ENCODE measurements at regions not wholly inside any gene's neighbourhood (a gene's known extent, or its start where the extent isn't known, plus 50 kb on each side); places are given as distances from the start of the nearest gene placed in this dataset.

DNA sequence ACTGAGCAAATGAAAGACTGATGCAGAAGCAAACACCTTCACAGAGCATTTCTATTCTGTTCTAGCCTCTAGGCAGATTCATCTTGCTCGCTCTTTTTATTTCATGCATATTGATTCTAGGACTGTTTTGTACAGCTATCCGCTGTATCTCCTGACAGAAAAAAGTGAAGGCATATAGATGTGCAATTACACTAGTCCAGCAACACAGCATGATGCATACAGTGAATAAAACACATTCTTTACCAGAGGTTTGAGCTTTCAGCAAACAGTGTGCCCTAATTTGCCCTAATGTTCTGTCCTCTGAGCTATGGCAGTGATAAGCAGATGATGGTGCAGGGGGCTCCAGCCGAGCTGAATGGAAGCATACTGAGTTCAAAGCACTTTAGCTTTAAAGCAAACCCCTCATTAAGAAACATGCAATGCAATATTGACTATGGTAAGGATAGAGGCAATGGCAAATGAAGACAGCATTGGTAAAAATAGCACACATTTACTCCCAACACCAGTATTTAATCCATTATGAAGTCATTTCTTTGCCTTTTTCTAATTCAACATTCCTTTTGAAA is 141.2 kb upstream of the RGPD4 start:
- Histone ChIP-seq H3K4me1 (ENCODE audit: control insufficient read depth, insufficient read depth, low read length) (no peaks in the 10 kb centered on the region), H3K36me3 (ENCODE audit: control insufficient read depth, insufficient read depth, low read length) (no peaks in the 10 kb centered on the region), H3K27ac (ENCODE audit: low read length) (no peak overlapping the region), H3K4me3 (ENCODE audit: low read length) (no peak overlapping the region), H3K9me3 (ENCODE audit: control insufficient read depth, low read depth, low read length) (no peaks in the 10 kb centered on the region), H3K27me3 (ENCODE audit: control insufficient read depth, insufficient read depth, low read length) (no peaks in the 10 kb centered on the region)
- DNase-seq: no peak
- WGBS (ENCODE audit: insufficient coverage, low lambda C conversion rate): no CpG with 5 or more reads among the region's 3 CpGs

DNA sequence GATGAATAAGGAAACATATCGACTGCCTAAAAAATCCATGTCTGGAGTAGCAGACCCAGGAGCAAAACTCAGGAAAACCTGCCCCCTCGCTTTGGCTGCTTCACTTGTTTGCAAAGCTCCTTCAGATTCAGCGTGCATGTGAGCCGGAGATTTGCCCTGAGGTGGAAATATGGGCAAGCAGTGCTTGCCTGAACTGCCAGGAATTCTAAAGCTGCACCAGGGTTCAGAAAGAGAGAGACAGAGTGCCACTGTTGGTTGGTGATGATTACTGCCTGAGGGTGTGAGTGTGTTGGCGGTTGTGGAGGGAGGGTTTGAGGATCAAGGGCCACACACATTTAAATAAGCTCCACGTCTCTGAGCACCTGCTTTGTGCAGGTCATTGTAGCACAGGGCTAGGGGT is 139.6 kb upstream of the RGPD4 start:
- no peak for DNase-seq
- WGBS (ENCODE audit: insufficient coverage, low lambda C conversion rate): no CpG with 5 or more reads among the region's 6 CpGs
- Histone ChIP-seq H3K4me3 (ENCODE audit: low read length) (no peak overlapping the region), H3K4me1 (ENCODE audit: control insufficient read depth, insufficient read depth, low read length) (no peaks in the 10 kb centered on the region), H3K27ac (ENCODE audit: low read length) (no peak overlapping the region), H3K36me3 (ENCODE audit: control insufficient read depth, insufficient read depth, low read length) (no peaks in the 10 kb centered on the region), H3K9me3 (ENCODE audit: control insufficient read depth, low read depth, low read length) (no peaks in the 10 kb centered on the region), H3K27me3 (ENCODE audit: control insufficient read depth, insufficient read depth, low read length) (no peaks in the 10 kb centered on the region)

DNA sequence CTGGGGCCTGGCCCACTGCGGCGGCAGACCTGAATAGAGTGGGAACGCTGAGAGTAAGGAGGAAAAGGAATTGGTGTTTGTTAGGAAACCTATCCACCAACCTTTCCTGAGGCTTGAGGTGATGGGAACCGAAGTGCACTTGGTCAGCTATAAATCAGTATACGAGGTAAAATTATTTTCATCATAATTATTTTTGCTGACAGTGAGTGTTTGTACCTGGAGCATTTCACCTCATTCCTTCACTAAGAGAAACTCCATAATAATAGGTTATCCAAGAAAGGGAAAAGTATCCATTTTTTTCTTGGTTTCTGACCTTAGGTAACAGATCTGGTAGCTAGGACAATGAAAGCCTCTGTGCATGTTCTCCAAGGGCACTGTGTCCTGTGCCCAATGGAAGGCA is 138.6 kb upstream of the RGPD4 start:
- Histone ChIP-seq H3K27ac (ENCODE audit: low read length) (no peak overlapping the region), H3K27me3 (ENCODE audit: control insufficient read depth, insufficient read depth, low read length) (no peaks in the 10 kb centered on the region), H3K4me3 (ENCODE audit: low read length) (no peak overlapping the region), H3K4me1 (ENCODE audit: control insufficient read depth, insufficient read depth, low read length) (no peaks in the 10 kb centered on the region), H3K36me3 (ENCODE audit: control insufficient read depth, insufficient read depth, low read length) (no peaks in the 10 kb centered on the region), H3K9me3 (ENCODE audit: control insufficient read depth, low read depth, low read length) (no peaks in the 10 kb centered on the region)
- DNase-seq: no peak
- no CpG with 5 or more reads among the region's 5 CpGs for WGBS (ENCODE audit: insufficient coverage, low lambda C conversion rate)

DNA sequence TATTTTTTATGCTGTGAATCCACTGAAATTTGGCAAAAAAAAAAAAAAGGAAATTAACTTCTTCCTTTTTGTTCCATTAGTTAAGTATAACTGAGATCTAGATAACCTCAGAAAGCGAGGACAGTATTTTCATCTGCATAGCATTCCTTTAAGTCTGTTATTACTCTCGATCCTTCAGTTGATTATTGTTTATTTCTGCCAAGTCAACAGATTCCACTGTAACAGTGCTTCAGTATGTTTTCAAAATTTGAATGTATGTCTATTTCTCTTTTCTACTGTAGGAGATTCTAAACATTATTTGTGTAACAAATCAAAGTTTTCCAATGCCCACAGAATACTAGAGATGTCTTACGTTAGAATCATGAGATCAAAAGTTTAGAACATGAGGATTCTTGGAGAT is 133.1 kb upstream of the RGPD4 start:
- no peaks in the 10 kb centered on the region for H3K4me1 ChIP-seq (ENCODE audit: control insufficient read depth, insufficient read depth, low read length)
- no peak for DNase-seq
- no peak overlapping the region for H3K4me3 ChIP-seq (ENCODE audit: low read length)
- H3K27me3 ChIP-seq (ENCODE audit: control insufficient read depth, insufficient read depth, low read length): no peaks in the 10 kb centered on the region
- 75% methylated on average over 2 of the region's 3 CpGs for WGBS (ENCODE audit: insufficient coverage, low lambda C conversion rate)
- H3K9me3 ChIP-seq (ENCODE audit: control insufficient read depth, low read depth, low read length): no peaks in the 10 kb centered on the region
- no peaks in the 10 kb centered on the region for H3K36me3 ChIP-seq (ENCODE audit: control insufficient read depth, insufficient read depth, low read length)
- H3K27ac ChIP-seq (ENCODE audit: low read length): no peak overlapping the region

DNA sequence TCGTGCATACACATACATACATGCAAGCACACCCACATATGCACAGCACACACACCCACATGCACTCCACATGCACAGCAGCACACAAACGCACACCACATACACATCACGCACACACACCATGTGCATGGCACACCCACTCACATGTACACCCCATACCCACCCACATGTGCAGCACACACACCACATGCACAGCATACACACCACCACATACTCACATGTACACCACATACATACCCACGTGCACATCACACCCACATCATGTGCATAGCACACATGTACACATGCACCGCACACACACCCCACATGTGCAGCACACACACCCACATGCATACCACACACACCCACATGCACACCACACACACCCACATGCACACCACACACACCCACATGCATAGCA is 132.0 kb upstream of the RGPD4 start:
- Histone ChIP-seq H3K4me3 (ENCODE audit: low read length) (no peak overlapping the region), H3K27me3 (ENCODE audit: control insufficient read depth, insufficient read depth, low read length) (no peaks in the 10 kb centered on the region), H3K4me1 (ENCODE audit: control insufficient read depth, insufficient read depth, low read length) (no peaks in the 10 kb centered on the region), H3K9me3 (ENCODE audit: control insufficient read depth, low read depth, low read length) (no peaks in the 10 kb centered on the region), H3K36me3 (ENCODE audit: control insufficient read depth, insufficient read depth, low read length) (no peaks in the 10 kb centered on the region), H3K27ac (ENCODE audit: low read length) (no peak overlapping the region)
- no CpG with 5 or more reads among the region's 5 CpGs for WGBS (ENCODE audit: insufficient coverage, low lambda C conversion rate)
- no peak for DNase-seq

DNA sequence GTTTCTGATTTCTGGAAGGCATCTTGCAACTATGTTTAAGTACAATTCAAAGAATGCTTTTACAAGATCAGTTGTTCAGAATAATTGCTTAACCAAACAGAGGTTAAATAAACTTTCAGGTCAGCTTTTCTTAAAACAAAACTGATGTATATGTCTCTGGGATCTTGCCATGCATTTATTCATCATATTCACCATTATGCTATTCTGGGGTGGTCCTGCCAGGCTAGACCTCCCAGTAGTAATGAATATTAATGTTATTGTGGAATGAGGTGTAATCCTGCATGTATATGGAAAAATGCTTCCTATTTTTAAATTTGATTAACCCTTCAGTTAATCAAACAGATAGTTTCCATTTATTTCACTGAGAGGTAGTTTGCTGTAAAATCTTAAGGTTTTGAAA is 129.3 kb upstream of the RGPD4 start:
- H3K27me3 ChIP-seq (ENCODE audit: control insufficient read depth, insufficient read depth, low read length): no peaks in the 10 kb centered on the region
- no peaks in the 10 kb centered on the region for H3K9me3 ChIP-seq (ENCODE audit: control insufficient read depth, low read depth, low read length)
- H3K4me1 ChIP-seq (ENCODE audit: control insufficient read depth, insufficient read depth, low read length): no peaks in the 10 kb centered on the region
- no peak for DNase-seq
- H3K36me3 ChIP-seq (ENCODE audit: control insufficient read depth, insufficient read depth, low read length): no peaks in the 10 kb centered on the region
- no peak overlapping the region for H3K4me3 ChIP-seq (ENCODE audit: low read length)
- H3K27ac ChIP-seq (ENCODE audit: low read length): no peak overlapping the region

DNA sequence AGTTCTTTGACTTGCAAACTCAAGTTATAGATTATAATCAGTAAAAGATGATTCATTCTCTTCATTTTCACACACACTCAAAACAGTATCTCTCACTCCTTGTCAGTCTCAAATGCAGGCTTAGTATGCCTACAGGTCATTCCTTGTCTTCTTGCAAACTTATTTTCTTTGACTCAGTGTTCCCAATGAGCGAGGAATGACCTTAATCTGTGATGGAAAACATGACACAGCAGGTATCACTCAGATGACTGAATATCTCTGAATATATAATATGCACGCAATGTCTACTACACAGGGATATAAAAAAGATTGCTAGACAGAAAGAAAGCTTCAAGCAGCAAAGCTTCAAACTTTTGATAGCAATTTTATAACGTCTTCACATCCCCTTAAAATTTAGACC is 127.8 kb upstream of the RGPD4 start:
- Histone ChIP-seq H3K36me3 (ENCODE audit: control insufficient read depth, insufficient read depth, low read length) (no peaks in the 10 kb centered on the region), H3K4me1 (ENCODE audit: control insufficient read depth, insufficient read depth, low read length) (no peaks in the 10 kb centered on the region), H3K9me3 (ENCODE audit: control insufficient read depth, low read depth, low read length) (no peaks in the 10 kb centered on the region), H3K27me3 (ENCODE audit: control insufficient read depth, insufficient read depth, low read length) (no peaks in the 10 kb centered on the region), H3K27ac (ENCODE audit: low read length) (no peak overlapping the region), H3K4me3 (ENCODE audit: low read length) (no peak overlapping the region)
- 30% methylated on average over 2 of the region's 3 CpGs for WGBS (ENCODE audit: insufficient coverage, low lambda C conversion rate)
- no peak for DNase-seq

DNA sequence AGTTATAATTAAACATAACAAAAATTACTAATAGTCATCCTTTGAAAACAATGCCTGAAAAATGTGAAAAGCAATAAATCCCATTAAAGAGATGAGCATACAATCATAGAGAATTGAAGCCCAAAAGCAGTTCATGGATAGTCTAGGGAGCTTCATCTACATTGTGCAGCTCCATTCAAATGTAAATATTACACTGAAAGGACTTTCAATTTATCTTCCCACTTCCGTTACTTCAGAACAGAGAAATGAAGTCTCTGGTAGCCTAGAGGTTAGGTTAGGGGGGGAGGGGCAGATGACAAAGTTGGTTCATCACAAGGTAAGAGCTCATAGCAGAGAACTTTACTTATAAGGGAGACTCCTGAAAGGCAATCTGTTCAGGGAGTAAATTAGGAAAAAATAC is 126.6 kb upstream of the RGPD4 start:
- H3K27ac ChIP-seq (ENCODE audit: low read length): no peak overlapping the region
- H3K4me1 ChIP-seq (ENCODE audit: control insufficient read depth, insufficient read depth, low read length): no peaks in the 10 kb centered on the region
- H3K4me3 ChIP-seq (ENCODE audit: low read length): no peak overlapping the region
- DNase-seq: no peak
- no peaks in the 10 kb centered on the region for H3K27me3 ChIP-seq (ENCODE audit: control insufficient read depth, insufficient read depth, low read length)
- no peaks in the 10 kb centered on the region for H3K9me3 ChIP-seq (ENCODE audit: control insufficient read depth, low read depth, low read length)
- WGBS (ENCODE audit: insufficient coverage, low lambda C conversion rate): 100% methylated on average over 1 of the region's 1 CpG
- no peaks in the 10 kb centered on the region for H3K36me3 ChIP-seq (ENCODE audit: control insufficient read depth, insufficient read depth, low read length)

DNA sequence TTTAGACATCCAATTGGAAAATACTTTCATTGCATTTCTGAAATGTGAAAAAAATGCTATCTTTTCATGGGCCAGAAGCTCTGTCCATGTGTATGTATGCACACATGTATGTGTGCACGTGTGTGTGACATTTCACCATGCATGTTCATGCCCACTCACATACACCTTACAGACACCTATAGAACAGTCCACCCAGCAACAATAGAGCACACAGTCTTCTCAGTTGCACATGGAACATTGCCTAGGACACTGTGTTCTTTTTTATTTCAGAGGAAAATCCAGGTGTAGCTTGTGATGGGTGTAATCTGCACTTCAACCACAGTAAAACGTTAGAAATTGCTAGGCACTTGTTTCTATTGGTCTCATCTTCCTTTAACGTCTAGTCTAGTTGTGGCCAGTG is 114.8 kb upstream of the RGPD4 start:
- Histone ChIP-seq H3K36me3 (ENCODE audit: control insufficient read depth, insufficient read depth, low read length) (no peaks in the 10 kb centered on the region), H3K27ac (ENCODE audit: low read length) (no peak overlapping the region), H3K4me3 (ENCODE audit: low read length) (no peak overlapping the region), H3K27me3 (ENCODE audit: control insufficient read depth, insufficient read depth, low read length) (no peaks in the 10 kb centered on the region), H3K4me1 (ENCODE audit: control insufficient read depth, insufficient read depth, low read length) (no peaks in the 10 kb centered on the region), H3K9me3 (ENCODE audit: control insufficient read depth, low read depth, low read length) (no peaks in the 10 kb centered on the region)
- WGBS (ENCODE audit: insufficient coverage, low lambda C conversion rate): no CpG with 5 or more reads among the region's 3 CpGs
- no peak for DNase-seq

DNA sequence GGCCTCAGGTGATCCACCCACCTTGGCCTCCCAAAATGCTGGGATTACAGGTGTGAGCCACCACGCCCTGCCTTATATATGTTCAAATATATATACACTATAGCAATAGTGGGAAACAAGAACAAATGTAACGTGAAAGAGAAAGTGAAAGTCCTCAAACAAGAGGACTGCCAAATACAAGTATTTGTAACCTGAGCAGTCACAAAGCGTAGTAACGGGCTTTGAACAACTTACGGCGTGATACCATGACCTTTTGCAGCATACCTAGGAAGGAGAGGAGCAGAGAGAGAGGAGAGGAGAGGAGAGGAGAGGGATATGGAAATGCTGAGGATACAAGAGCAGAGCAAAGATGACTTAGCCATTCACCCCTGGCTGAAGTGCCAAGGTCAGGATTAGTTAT is 113.8 kb upstream of the RGPD4 start:
- WGBS (ENCODE audit: insufficient coverage, low lambda C conversion rate): 66% methylated on average over 4 of the region's 6 CpGs
- no peak for DNase-seq

DNA sequence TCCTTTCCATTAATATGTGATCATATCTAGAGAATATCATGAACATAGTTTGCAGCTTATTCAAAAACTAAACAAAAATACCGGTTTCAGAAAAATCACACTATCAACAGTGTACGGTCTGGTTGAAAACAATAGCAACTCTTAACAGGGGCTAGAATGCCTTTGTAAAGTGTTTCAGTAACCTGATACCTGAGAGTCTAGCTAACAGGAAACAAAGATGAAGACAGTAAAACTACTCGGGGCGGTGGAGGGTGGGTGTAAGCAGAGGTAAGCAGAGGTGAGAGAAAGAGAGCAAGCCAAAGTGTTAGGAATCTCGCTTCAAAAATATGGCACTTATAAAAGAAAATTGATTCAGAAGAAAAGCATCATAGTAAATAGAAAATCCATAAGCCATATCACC is 109.0 kb upstream of the RGPD4 start:
- no peak overlapping the region for H3K27ac ChIP-seq (ENCODE audit: low read length)
- no peaks in the 10 kb centered on the region for H3K9me3 ChIP-seq (ENCODE audit: control insufficient read depth, low read depth, low read length)
- no peaks in the 10 kb centered on the region for H3K36me3 ChIP-seq (ENCODE audit: control insufficient read depth, insufficient read depth, low read length)
- no peaks in the 10 kb centered on the region for H3K4me1 ChIP-seq (ENCODE audit: control insufficient read depth, insufficient read depth, low read length)
- H3K27me3 ChIP-seq (ENCODE audit: control insufficient read depth, insufficient read depth, low read length): no peaks in the 10 kb centered on the region
- no peak for DNase-seq
- WGBS (ENCODE audit: insufficient coverage, low lambda C conversion rate): 57% methylated on average over 5 of the region's 5 CpGs
- H3K4me3 ChIP-seq (ENCODE audit: low read length): no peak overlapping the region

More for the DNA sequence above, 113.8 kb upstream of the RGPD4 start:
- no peak overlapping the region for H3K27ac ChIP-seq (ENCODE audit: low read length)
- H3K27me3 ChIP-seq (ENCODE audit: control insufficient read depth, insufficient read depth, low read length): no peaks in the 10 kb centered on the region
- no peaks in the 10 kb centered on the region for H3K9me3 ChIP-seq (ENCODE audit: control insufficient read depth, low read depth, low read length)
- no peak overlapping the region for H3K4me3 ChIP-seq (ENCODE audit: low read length)
- no peaks in the 10 kb centered on the region for H3K4me1 ChIP-seq (ENCODE audit: control insufficient read depth, insufficient read depth, low read length)
- no peaks in the 10 kb centered on the region for H3K36me3 ChIP-seq (ENCODE audit: control insufficient read depth, insufficient read depth, low read length)

Data from large intestine (tissue), 3 donors.